Osteoblast (primary cell): ENCODE measurements at regions not wholly inside any gene's neighbourhood (a gene's known extent, or its start where the extent isn't known, plus 50 kb on each side); places are given as distances from the start of the nearest gene placed in this dataset.
"Not testable (repeated sequence)": the region's sequence is repeated elsewhere in the genome, so short reads cannot be mapped to it uniquely, and the experiment has no call there.

Source experiments
- DNase-seq: peaks from one replicate; pipeline ENCODE4 v3.0.0; 2011; ENCODE audit warnings: low spot score, mixed read lengths; ENCODE audit not compliant: insufficient read length; ENCODE audit errors: missing footprints
- H2AFZ ChIP-seq: 2 replicates; pipeline ENCODE4 v1.6.0; 2011; ENCODE audit warnings: mild to moderate bottlenecking, low read length
- H3K27ac ChIP-seq: 2 replicates; pipeline ENCODE4 v1.5.1; 2011; ENCODE audit warnings: mild to moderate bottlenecking, low read depth, low read length, moderate library complexity
- H3K27me3 ChIP-seq: 2 replicates; pipeline ENCODE4 v1.6.0; 2012; ENCODE audit warnings: mild to moderate bottlenecking, control low read depth, inconsistent platforms, low read length, moderate library complexity; ENCODE audit not compliant: insufficient read depth
- H3K36me3 ChIP-seq: 2 replicates; pipeline ENCODE4 v1.5.1; 2011; ENCODE audit warnings: mild to moderate bottlenecking, low read length, control low read depth, moderate library complexity; ENCODE audit not compliant: insufficient read depth
- H3K4me1 ChIP-seq: 2 replicates; pipeline ENCODE4 v1.5.1; 2011; ENCODE audit warnings: mild to moderate bottlenecking, low read length, control low read depth, moderate library complexity; ENCODE audit not compliant: insufficient read depth
- H3K4me2 ChIP-seq: 2 replicates; pipeline ENCODE4 v1.6.0; 2011; ENCODE audit warnings: mild to moderate bottlenecking, low read length; ENCODE audit not compliant: insufficient read depth
- H3K4me3 ChIP-seq: fragments of 200-600 bp; sonication (generic); 3 replicates; pipeline ENCODE4 v1.5.1; 2012; ENCODE audit warnings: mild to moderate bottlenecking, low read length, inconsistent platforms; ENCODE audit not compliant: insufficient read depth
- H3K79me2 ChIP-seq: 2 replicates; pipeline ENCODE4 v1.6.0; 2012; ENCODE audit warnings: mild to moderate bottlenecking, low read length, control low read depth, inconsistent platforms; ENCODE audit not compliant: insufficient read depth
- H3K9me3 ChIP-seq: 2 replicates; pipeline ENCODE4 v1.5.1; 2011; ENCODE audit warnings: low read depth, low read length, control low read depth
- H4K20me1 ChIP-seq: 2 replicates; pipeline ENCODE4 v1.6.0; 2012; ENCODE audit warnings: mild to moderate bottlenecking, low read length, control low read depth; ENCODE audit not compliant: insufficient read depth
- CTCF ChIP-seq: IDR thresholded peaks from 2 replicates; pipeline ENCODE4 v1.5.1; 2011; ENCODE audit warnings: mild to moderate bottlenecking, low read depth, low read length, moderate library complexity; ENCODE audit errors: extremely low read depth

DNA sequence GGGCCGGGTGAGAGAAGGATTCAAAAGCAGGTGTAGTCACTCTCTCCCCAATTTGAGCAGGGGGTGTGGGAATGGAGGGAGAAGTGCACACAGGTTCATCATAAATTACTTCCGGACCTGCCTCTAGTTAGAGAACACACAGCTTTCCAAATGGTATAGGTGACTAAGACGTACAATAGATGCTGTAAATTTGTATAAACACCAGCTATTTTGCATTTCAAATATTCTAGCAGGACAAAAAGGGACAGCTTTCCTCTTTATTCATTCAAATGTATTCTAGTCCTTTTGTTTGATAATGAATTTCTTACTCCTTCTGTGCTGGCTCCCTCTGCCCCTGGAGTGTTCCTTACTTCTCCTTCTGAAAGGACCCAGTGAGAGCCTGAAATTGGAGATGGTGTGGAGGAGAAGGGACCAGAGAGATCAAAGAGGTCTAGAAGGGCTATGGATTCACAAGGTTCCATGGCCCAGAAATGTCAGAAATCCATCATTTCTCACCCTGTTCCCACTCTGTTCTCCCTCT, 53.2 kb upstream of the SH3BP4 start:
- no peaks in the 10 kb centered on the region for H4K20me1 ChIP-seq
- H3K27ac ChIP-seq = no peak overlapping the region
- no peaks in the 10 kb centered on the region for H3K27me3 ChIP-seq
- no peaks in the 10 kb centered on the region for H3K79me2 ChIP-seq
- no peak overlapping the region for H2AFZ ChIP-seq
- no peak overlapping the region for H3K4me2 ChIP-seq
- TF ChIP-seq CTCF = no peak
- no peaks in the 10 kb centered on the region for H3K9me3 ChIP-seq
- no peaks in the 10 kb centered on the region for H3K4me1 ChIP-seq
- no peaks in the 10 kb centered on the region for H3K36me3 ChIP-seq
- H3K4me3 ChIP-seq = no peak overlapping the region
- DNase-seq = no peak

DNA sequence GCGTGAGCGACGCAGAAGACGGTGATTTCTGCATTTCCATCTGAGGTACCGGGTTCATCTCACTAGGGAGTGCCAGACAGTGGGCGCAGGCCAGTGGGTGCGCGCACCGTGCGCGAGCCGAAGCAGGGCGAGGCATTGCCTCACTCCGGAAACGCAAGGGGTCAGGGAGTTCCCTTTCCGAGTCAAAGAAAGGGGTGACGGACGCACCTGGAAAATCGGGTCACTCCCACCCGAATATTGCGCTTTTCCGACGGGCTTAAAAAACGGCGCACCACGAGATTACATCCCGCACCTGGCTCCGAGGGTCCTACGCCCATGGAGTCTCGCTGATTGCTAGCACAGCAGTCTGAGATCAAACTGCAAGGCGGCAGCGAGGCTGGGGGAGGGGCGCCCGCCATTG, 63.4 kb upstream of the SH3BP4 start:
- not testable (repeated sequence) for DNase-seq, H3K4me1 ChIP-seq, H3K27ac ChIP-seq, H3K9me3 ChIP-seq, H3K4me2 ChIP-seq, H4K20me1 ChIP-seq, H3K79me2 ChIP-seq, H2AFZ ChIP-seq, H3K36me3 ChIP-seq, H3K4me3 ChIP-seq, H3K27me3 ChIP-seq

- no peaks in the 10 kb centered on the region for H3K36me3 ChIP-seq
- H4K20me1 ChIP-seq = no peaks in the 10 kb centered on the region
- no peaks in the 10 kb centered on the region for H3K4me1 ChIP-seq
- no peaks in the 10 kb centered on the region for H3K27me3 ChIP-seq
- H3K27ac ChIP-seq = no peak overlapping the region
- no peak for DNase-seq
- H2AFZ ChIP-seq = no peak overlapping the region
- no peak overlapping the region for H3K4me3 ChIP-seq
- no peaks in the 10 kb centered on the region for H3K79me2 ChIP-seq
- no peak for TF ChIP-seq CTCF
- H3K9me3 ChIP-seq = no peaks in the 10 kb centered on the region
- H3K4me2 ChIP-seq = no peak overlapping the region
These were observed 64.6 kb upstream of the SH3BP4 start for GRCh38 chr2:234887195-234887594.

- TF ChIP-seq CTCF = no peak
- Histone ChIP-seq H3K4me1 (peaks cover 8% of the 10 kb centered on the region), H3K36me3 (no peaks in the 10 kb centered on the region), H3K79me2 (no peaks in the 10 kb centered on the region), H3K27me3 (no peaks in the 10 kb centered on the region), H3K4me2 (no peak overlapping the region), H3K27ac (no peak overlapping the region), H3K4me3 (no peak overlapping the region), H4K20me1 (no peaks in the 10 kb centered on the region), H2AFZ (no peak overlapping the region), H3K9me3 (no peaks in the 10 kb centered on the region)
- DNase-seq = no peak
These were observed 65.9 kb upstream of the SH3BP4 start for GRCh38 chr2:234885886-234886285.
